HG03280 (cell line): ENCODE measurements at regions not wholly inside any gene's neighbourhood (a gene's known extent, or its start where the extent isn't known, plus 50 kb on each side); places are given as distances from the start of the nearest gene placed in this dataset.
"Not testable (repeated sequence)": the region's sequence is repeated elsewhere in the genome, so short reads cannot be mapped to it uniquely, and the experiment has no call there.

Source experiments
- ATAC-seq: cut with Tn5 transposase; IDR thresholded peaks from one replicate; pipeline ENCODE4 v1.9.1; 2021; ENCODE audit warnings: mild to moderate bottlenecking, moderate library complexity; ENCODE audit not compliant: unreplicated experiment

GRCh38 chr2:131822237-131822721, 294.6 kb downstream of the CCDC74A start:
- not testable (repeated sequence) for ATAC-seq

GRCh38 chr2:131823058-131823457, 295.4 kb downstream of the CCDC74A start:
- not testable (repeated sequence) for ATAC-seq

GRCh38 chr2:131824986-131825385, 297.3 kb downstream of the CCDC74A start:
- ATAC-seq, result not testable (repeated sequence)

- ATAC-seq, result no peak
These were observed 299.9 kb downstream of the CCDC74A start for GRCh38 chr2:131827481-131828163.

GRCh38 chr2:131828164-131828561, 300.5 kb downstream of the CCDC74A start:
- ATAC-seq, result no peak

GRCh38 chr2:131828633-131829455, 301.2 kb downstream of the CCDC74A start:
- ATAC-seq, result not testable (repeated sequence)

GRCh38 chr2:131829456-131830241, 302.0 kb downstream of the CCDC74A start:
- not testable (repeated sequence) for ATAC-seq

GRCh38 chr2:131830242-131830945, 302.7 kb downstream of the CCDC74A start:
- not testable (repeated sequence) for ATAC-seq

- ATAC-seq, result not testable (repeated sequence)
These were observed 303.2 kb downstream of the CCDC74A start for GRCh38 chr2:131830946-131831310.

GRCh38 chr2:131831450-131832208, 303.9 kb downstream of the CCDC74A start:
- ATAC-seq, result peak; percentile 62

GRCh38 chr2:131832209-131832780, 304.6 kb downstream of the CCDC74A start:
- ATAC-seq, result not testable (repeated sequence)

GRCh38 chr2:131832917-131833316, 305.2 kb downstream of the CCDC74A start:
- not testable (repeated sequence) for ATAC-seq

GRCh38 chr2:131833367-131834202, 305.9 kb downstream of the CCDC74A start:
- not testable (repeated sequence) for ATAC-seq

- ATAC-seq, result not testable (repeated sequence)
These were observed 306.7 kb downstream of the CCDC74A start for GRCh38 chr2:131834203-131835020.

- ATAC-seq, result not testable (repeated sequence)
These were observed 307.3 kb downstream of the CCDC74A start for GRCh38 chr2:131835022-131835421.

GRCh38 chr2:131835621-131836091, 308.0 kb downstream of the CCDC74A start:
- no peak for ATAC-seq

GRCh38 chr2:131836116-131836515, 308.4 kb downstream of the CCDC74A start:
- not testable (repeated sequence) for ATAC-seq
